A204.1 (cell line): ENCODE measurements at regions not wholly inside any gene's neighbourhood (a gene's known extent, or its start where the extent isn't known, plus 50 kb on each side); places are given as distances from the start of the nearest gene placed in this dataset.

Experiments used
- FAIRE-seq: peaks from 2 replicates; lab custom pipeline; 2012; peaks lifted over from hg19 to GRCh38; lab: Jason Lieb, UNC

- FAIRE-seq: no peak
Observed at GRCh38 chr2:157933160-157933920, 57.2 kb upstream of the ACVR1 start.

DNA sequence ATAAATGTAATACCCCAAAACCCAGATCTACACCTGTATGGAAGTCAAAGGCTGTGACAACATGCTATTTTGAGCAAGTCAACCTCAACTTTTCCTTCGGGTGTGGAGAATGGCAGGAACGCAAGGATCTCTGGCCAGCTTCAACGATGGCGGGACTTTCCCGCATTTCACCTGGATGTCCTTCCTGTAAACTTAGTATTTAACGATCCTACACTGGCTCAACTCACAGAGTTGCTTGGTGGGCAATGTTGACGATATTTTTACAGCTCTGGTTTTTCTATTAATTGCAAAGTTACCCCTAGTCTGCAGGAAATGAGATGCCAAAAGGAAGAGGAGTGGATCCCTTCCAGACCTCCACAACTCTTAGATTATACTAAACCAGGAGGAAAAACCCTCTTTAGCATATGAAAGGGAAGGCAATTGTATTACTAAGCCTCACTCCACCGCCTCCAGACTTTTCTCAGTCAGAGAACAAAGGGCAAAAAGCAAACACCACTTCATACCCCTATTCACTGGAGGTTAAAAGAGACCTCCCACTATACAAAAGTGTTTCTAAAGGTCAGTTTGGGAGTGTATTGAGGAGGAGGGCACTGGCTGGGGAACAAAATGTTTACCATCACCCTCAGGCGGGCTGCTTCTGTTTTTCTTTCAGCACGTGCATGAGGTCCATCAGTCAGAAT, 56.5 kb upstream of the ACVR1 start:
- no peak for FAIRE-seq

GRCh38 chr2:157931542-157931941, 55.4 kb upstream of the ACVR1 start:
- FAIRE-seq: no peak

GRCh38 chr2:157930728-157931127, 54.6 kb upstream of the ACVR1 start:
- no peak for FAIRE-seq

- FAIRE-seq: no peak
Observed at GRCh38 chr2:157929871-157930667, 53.9 kb upstream of the ACVR1 start.

- FAIRE-seq: no peak
Observed at GRCh38 chr2:157928372-157928771, 52.2 kb upstream of the ACVR1 start.

GRCh38 chr2:157927155-157927554, 51.0 kb upstream of the ACVR1 start:
- no peak for FAIRE-seq
